Mesenchymal stem cell (in vitro differentiated cells and primary cell): ENCODE measurements at regions not wholly inside any gene's neighbourhood (a gene's known extent, or its start where the extent isn't known, plus 50 kb on each side); places are given as distances from the start of the nearest gene placed in this dataset.

ENCODE experiments used
- DNase-seq: peaks from one replicate; pipeline ENCODE4 v3.0.0-alpha.2; 2013
- H2AFZ ChIP-seq: one replicate; pipeline ENCODE4 v1.6.1; 2013; ENCODE audit warnings: low read depth, mild to moderate bottlenecking, control low read depth, inconsistent platforms, low read length, moderate library complexity
- H2AK5ac ChIP-seq: 2 replicates; pipeline ENCODE4 v1.6.1; 2013; ENCODE audit warnings: low read length, moderate library complexity, mild to moderate bottlenecking, inconsistent platforms; ENCODE audit not compliant: severe bottlenecking
- H2BK120ac ChIP-seq: one replicate; pipeline ENCODE4 v1.6.1; 2013; ENCODE audit warnings: low read depth, mild to moderate bottlenecking, inconsistent platforms, low read length, moderate library complexity
- H2BK12ac ChIP-seq, 2 experiments: one replicate each; pipeline ENCODE4 v1.6.1; 2013; ENCODE audit warnings: inconsistent platforms in 2 of 2, low read length in 2 of 2, mild to moderate bottlenecking in 2 of 2, moderate library complexity in 2 of 2, control low read depth in 1 of 2
- H2BK15ac ChIP-seq: one replicate; pipeline ENCODE4 v1.6.1; 2013; ENCODE audit warnings: mild to moderate bottlenecking, low read depth, inconsistent platforms; ENCODE audit not compliant: poor library complexity, severe bottlenecking
- H2BK5ac ChIP-seq: 2 replicates; pipeline ENCODE4 v1.6.1; 2013; ENCODE audit warnings: low read depth, mild to moderate bottlenecking, low read length, control low read depth, inconsistent platforms; ENCODE audit not compliant: poor library complexity, severe bottlenecking
- H3K14ac ChIP-seq, 2 experiments: one replicate each; pipeline ENCODE4 v1.6.1; 2013; ENCODE audit warnings: inconsistent platforms in 2 of 2, low read length in 2 of 2, control low read depth in 1 of 2, mild to moderate bottlenecking in 1 of 2, moderate library complexity in 1 of 2
- H3K18ac ChIP-seq, 2 experiments: one replicate each; pipeline ENCODE4 v1.6.1; 2013; ENCODE audit warnings: inconsistent platforms in 2 of 2, low read length in 2 of 2, control low read depth in 1 of 2, low read depth in 1 of 2, mild to moderate bottlenecking in 1 of 2
- H3K23ac ChIP-seq, 2 experiments: one replicate each; pipeline ENCODE4 v1.6.1; 2013; ENCODE audit warnings: inconsistent platforms in 2 of 2, low read length in 2 of 2, mild to moderate bottlenecking in 2 of 2, moderate library complexity in 2 of 2, control low read depth in 1 of 2
- H3K27ac ChIP-seq: 2 replicates; pipeline ENCODE4 v1.5.1; 2013; ENCODE audit warnings: mild to moderate bottlenecking, moderate library complexity, low read length, control low read depth, inconsistent platforms; ENCODE audit not compliant: poor library complexity, severe bottlenecking
- H3K27me3 ChIP-seq, 2 experiments: 2 replicates each; pipeline versions ENCODE4 v1.6.1 to v1.7.0; 2013; ENCODE audit warnings: low read length in 2 of 2, mild to moderate bottlenecking in 2 of 2, moderate library complexity in 2 of 2, control low read depth in 1 of 2, inconsistent platforms in 1 of 2; ENCODE audit not compliant: control insufficient read depth in 1 of 2, insufficient read depth in 1 of 2
- H3K36me3 ChIP-seq, 2 experiments: 2 replicates each; pipeline versions ENCODE4 v1.6.1 to v1.7.0; 2013; ENCODE audit warnings: low read length in 2 of 2, control low read depth in 1 of 2, inconsistent platforms in 1 of 2, low read depth in 1 of 2, mild to moderate bottlenecking in 1 of 2; ENCODE audit not compliant: insufficient read depth in 2 of 2, control insufficient read depth in 1 of 2
- H3K4ac ChIP-seq, 2 experiments: one replicate each; pipeline ENCODE4 v1.6.1; 2013; ENCODE audit warnings: inconsistent platforms in 2 of 2, low read length in 2 of 2, mild to moderate bottlenecking in 2 of 2, moderate library complexity in 2 of 2, control low read depth in 1 of 2, low read depth in 1 of 2
- H3K4me1 ChIP-seq: 2 replicates; pipeline ENCODE4 v1.6.1; 2013; ENCODE audit warnings: low read depth, low read length, control low read depth; ENCODE audit not compliant: control insufficient read depth, insufficient read depth
- H3K4me2 ChIP-seq: 2 replicates; pipeline ENCODE4 v1.6.1; 2013; ENCODE audit warnings: low read length, mild to moderate bottlenecking, inconsistent platforms; ENCODE audit not compliant: poor library complexity, severe bottlenecking
- H3K4me3 ChIP-seq, 2 experiments: 2 replicates each; pipeline versions ENCODE4 v1.5.1 to v1.7.0; 2013; ENCODE audit warnings: low read length in 2 of 2, mild to moderate bottlenecking in 2 of 2, control low read depth in 1 of 2, low read depth in 1 of 2; ENCODE audit not compliant: insufficient read depth in 1 of 2
- H3K79me1 ChIP-seq: replicated peaks from 2 replicates; pipeline ENCODE4 v1.6.1; 2013; ENCODE audit warnings: mild to moderate bottlenecking, control low read depth, low read length, inconsistent platforms; ENCODE audit not compliant: poor library complexity, severe bottlenecking
- H3K9ac ChIP-seq: 2 replicates; pipeline ENCODE4 v1.7.0; 2013; ENCODE audit warnings: mild to moderate bottlenecking, low read length, moderate library complexity
- H3K9me3 ChIP-seq: 2 replicates; pipeline ENCODE4 v1.7.0; 2013; ENCODE audit warnings: mild to moderate bottlenecking, low read length; ENCODE audit not compliant: control insufficient read depth
- H4K8ac ChIP-seq: one replicate; pipeline ENCODE4 v1.6.1; 2013; ENCODE audit warnings: inconsistent platforms, mild to moderate bottlenecking, low read length, moderate library complexity
- H4K91ac ChIP-seq: one replicate; pipeline ENCODE4 v1.6.1; 2013; ENCODE audit warnings: mild to moderate bottlenecking, low read length, inconsistent platforms
- WGBS: methylation state at CpG from one replicate; pipeline ENCODE4 v1.1.7; 2013; ENCODE audit warnings: mixed read lengths; 5-methylcytosine and 5-hydroxymethylcytosine counted together

GRCh38 chr3:106573605-106574004, 704.8 kb upstream of the CBLB start:
- no peaks in the 10 kb centered on the region for H3K9me3 ChIP-seq
- no peaks in the 10 kb centered on the region for H3K27me3 ChIP-seq
- no peak overlapping the region for H3K4ac ChIP-seq
- no peak overlapping the region for H3K4me2 ChIP-seq
- H2AK5ac ChIP-seq: no peak overlapping the region
- H3K23ac ChIP-seq: no peak overlapping the region
- H3K36me3 ChIP-seq: no peaks in the 10 kb centered on the region
- no peak overlapping the region for H2BK12ac ChIP-seq
- no peak for DNase-seq
- H3K27ac ChIP-seq: no peak overlapping the region
- no peak overlapping the region for H4K8ac ChIP-seq
- WGBS: no CpG with 5 or more reads among the region's 3 CpGs
- H2BK15ac ChIP-seq: no peak overlapping the region
- no peak overlapping the region for H2AFZ ChIP-seq
- no peak overlapping the region for H3K18ac ChIP-seq
- no peaks in the 10 kb centered on the region for H3K79me1 ChIP-seq
- no peaks in the 10 kb centered on the region for H3K4me1 ChIP-seq
- H4K91ac ChIP-seq: no peak overlapping the region
- no peak overlapping the region for H2BK5ac ChIP-seq
- H3K4me3 ChIP-seq: no peak overlapping the region
- no peak overlapping the region for H3K9ac ChIP-seq
- no peak overlapping the region for H2BK120ac ChIP-seq
- no peak overlapping the region for H3K14ac ChIP-seq

- no peak overlapping the region for H3K27ac ChIP-seq
- H2AFZ ChIP-seq: no peak overlapping the region
- H3K14ac ChIP-seq: no peak overlapping the region
- no peak overlapping the region for H3K23ac ChIP-seq
- no peak overlapping the region for H3K4me2 ChIP-seq
- WGBS: no CpG with 5 or more reads among the region's 1 CpG
- no peak overlapping the region for H2BK5ac ChIP-seq
- no peak overlapping the region for H2BK12ac ChIP-seq
- H3K27me3 ChIP-seq: no peaks in the 10 kb centered on the region
- H3K9ac ChIP-seq: no peak overlapping the region
- no peak overlapping the region for H3K4ac ChIP-seq
- H3K4me1 ChIP-seq: peaks cover 2% of the 10 kb centered on the region
- H4K91ac ChIP-seq: no peak overlapping the region
- no peak overlapping the region for H2BK15ac ChIP-seq
- no peak for DNase-seq
- no peak overlapping the region for H2AK5ac ChIP-seq
- no peak overlapping the region for H4K8ac ChIP-seq
- no peaks in the 10 kb centered on the region for H3K9me3 ChIP-seq
- H3K79me1 ChIP-seq: no peaks in the 10 kb centered on the region
- no peak overlapping the region for H2BK120ac ChIP-seq
- no peak overlapping the region for H3K18ac ChIP-seq
- H3K4me3 ChIP-seq: no peak overlapping the region
- no peaks in the 10 kb centered on the region for H3K36me3 ChIP-seq
These were observed 706.2 kb upstream of the CBLB start for GRCh38 chr3:106575029-106575428.

DNA sequence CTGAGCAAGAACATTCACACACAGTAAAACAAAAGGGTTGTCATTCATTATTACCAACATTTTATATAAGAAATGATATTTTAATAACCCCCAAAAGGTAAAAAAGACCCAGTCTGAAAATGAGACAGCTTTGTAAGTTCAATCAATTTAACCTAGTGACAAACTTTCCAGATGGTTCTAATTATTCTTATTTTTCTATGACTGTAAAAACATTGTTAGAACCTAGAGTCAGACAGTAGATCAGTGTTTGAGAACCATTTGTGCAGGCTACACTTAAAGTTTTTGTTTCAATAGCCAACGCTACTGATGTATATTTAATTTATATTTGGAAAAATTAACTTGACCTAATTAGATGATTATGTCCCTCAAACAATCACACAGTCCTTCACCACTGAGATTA, 708.4 kb upstream of the CBLB start:
- H3K4me2 ChIP-seq: no peak overlapping the region
- DNase-seq: no peak
- H3K27ac ChIP-seq: no peak overlapping the region
- no peak overlapping the region for H2BK120ac ChIP-seq
- no peak overlapping the region for H3K18ac ChIP-seq
- no peaks in the 10 kb centered on the region for H3K9me3 ChIP-seq
- H3K79me1 ChIP-seq: no peaks in the 10 kb centered on the region
- H2BK12ac ChIP-seq: no peak overlapping the region
- WGBS: no CpG with 5 or more reads among the region's 1 CpG
- no peak overlapping the region for H3K4me3 ChIP-seq
- no peaks in the 10 kb centered on the region for H3K36me3 ChIP-seq
- no peak overlapping the region for H3K9ac ChIP-seq
- H2BK15ac ChIP-seq: no peak overlapping the region
- no peak overlapping the region for H2AFZ ChIP-seq
- H2BK5ac ChIP-seq: no peak overlapping the region
- peaks cover 2% of the 10 kb centered on the region for H3K4me1 ChIP-seq
- H2AK5ac ChIP-seq: no peak overlapping the region
- no peak overlapping the region for H4K8ac ChIP-seq
- H3K27me3 ChIP-seq: no peaks in the 10 kb centered on the region
- H3K14ac ChIP-seq: no peak overlapping the region
- no peak overlapping the region for H4K91ac ChIP-seq
- no peak overlapping the region for H3K23ac ChIP-seq
- H3K4ac ChIP-seq: no peak overlapping the region

- no peak overlapping the region for H3K4me2 ChIP-seq
- peaks cover 2% of the 10 kb centered on the region for H3K4me1 ChIP-seq
- H3K4ac ChIP-seq: no peak overlapping the region
- no peak overlapping the region for H3K14ac ChIP-seq
- H3K79me1 ChIP-seq: no peaks in the 10 kb centered on the region
- H3K23ac ChIP-seq: no peak overlapping the region
- no peaks in the 10 kb centered on the region for H3K27me3 ChIP-seq
- H2AK5ac ChIP-seq: no peak overlapping the region
- no peak overlapping the region for H2AFZ ChIP-seq
- no peak overlapping the region for H2BK15ac ChIP-seq
- no peaks in the 10 kb centered on the region for H3K9me3 ChIP-seq
- H3K9ac ChIP-seq: no peak overlapping the region
- H3K27ac ChIP-seq: no peak overlapping the region
- H2BK5ac ChIP-seq: no peak overlapping the region
- H3K4me3 ChIP-seq: no peak overlapping the region
- WGBS: no CpG with 5 or more reads among the region's 1 CpG
- no peak overlapping the region for H2BK12ac ChIP-seq
- no peak overlapping the region for H4K91ac ChIP-seq
- no peak overlapping the region for H4K8ac ChIP-seq
- no peak for DNase-seq
- H2BK120ac ChIP-seq: no peak overlapping the region
- no peaks in the 10 kb centered on the region for H3K36me3 ChIP-seq
- H3K18ac ChIP-seq: no peak overlapping the region
These were observed 710.1 kb upstream of the CBLB start for GRCh38 chr3:106578911-106579310.
